Lung (tissue), 11 donors: ENCODE measurements at regions not wholly inside any gene's neighbourhood (a gene's known extent, or its start where the extent isn't known, plus 50 kb on each side); places are given as distances from the start of the nearest gene placed in this dataset.

Experiments
- ATAC-seq: fragments of 200-7000 bp; cut with Tn5 transposase; one replicate; pipeline ENCODE4 v1.9.1; 2020; ENCODE audit warnings: moderate number of reproducible peaks; ENCODE audit not compliant: insufficient read depth, low FRiP score
- DNase-seq, 3 donors: peaks; one replicate each; pipeline ENCODE4 v3.0.0-alpha.2; 2013 to 2017
- H3K27ac ChIP-seq, 2 donors: one replicate each; pipeline ENCODE4 v1.5.1; 2013; ENCODE audit warnings: mild to moderate bottlenecking in 2 of 2, moderate library complexity in 2 of 2, control low read depth in 1 of 2, inconsistent platforms in 1 of 2, low read depth in 1 of 2, low read length in 1 of 2
- H3K27me3 ChIP-seq, 3 donors: one replicate each; pipeline ENCODE4 v1.5.1; 2013; ENCODE audit warnings: low read length in 2 of 3; ENCODE audit not compliant: control insufficient read depth in 3 of 3, insufficient read depth in 3 of 3
- H3K36me3 ChIP-seq, 4 donors: one replicate each; pipeline ENCODE4 v1.5.1; 2013; ENCODE audit warnings: low read length in 4 of 4, mild to moderate bottlenecking in 1 of 4, moderate library complexity in 1 of 4; ENCODE audit not compliant: control insufficient read depth in 4 of 4, insufficient read depth in 4 of 4
- H3K4me1 ChIP-seq, 5 donors: one replicate each; pipeline ENCODE4 v1.5.1; 2013; ENCODE audit warnings: low read length in 5 of 5, mild to moderate bottlenecking in 2 of 5, moderate library complexity in 1 of 5; ENCODE audit not compliant: control insufficient read depth in 5 of 5, insufficient read depth in 5 of 5
- H3K4me3 ChIP-seq: one replicate; pipeline ENCODE4 v1.5.1; 2013; ENCODE audit warnings: mild to moderate bottlenecking, control low read depth, moderate library complexity
- H3K9ac ChIP-seq, 2 donors: one replicate each; pipeline ENCODE4 v1.5.1; 2013; ENCODE audit warnings: low read length in 2 of 2, control low read depth in 1 of 2; ENCODE audit not compliant: insufficient read depth in 1 of 2
- H3K9me3 ChIP-seq, 4 donors: one replicate each; pipeline ENCODE4 v1.5.1; 2013; ENCODE audit warnings: low read length in 3 of 4, mild to moderate bottlenecking in 1 of 4, moderate library complexity in 1 of 4; ENCODE audit not compliant: control insufficient read depth in 4 of 4, insufficient read depth in 3 of 4
- CTCF ChIP-seq: IDR thresholded peaks from 2 replicates; pipeline ENCODE4 v1.5.1; 2012; ENCODE audit warnings: mild to moderate bottlenecking; ENCODE audit errors: control extremely low read depth, extremely low read depth
- WGBS, 2 donors: extraction: QIAGEN DNeasy Blood & Tissue Kit; methylation state at CpG; one replicate each; pipeline ENCODE4 v1.1.7; 2013; 5-methylcytosine and 5-hydroxymethylcytosine counted together
- donor health status: control.
- donor health status: control.
- donor health status: Bipolar disorder and iron deficiency.
- donor health status: healthy.
- donor health status: DM: yes; HTN: yes; CAD: no.

GRCh38 chr7:35416568-35416967 is 162.7 kb upstream of the TBX20 start:
- Histone ChIP-seq H3K27ac (no peak overlapping the region), H3K9me3 (peaks cover 0 to 4% (median 0%) of the 10 kb centered on the region in 4 donors), H3K4me1 (peaks cover 0 to 5% (median 0%) of the 10 kb centered on the region in 5 donors), H3K27me3 (no peaks in the 10 kb centered on the region), H3K4me3 (no peak overlapping the region), H3K36me3 (no peaks in the 10 kb centered on the region), H3K9ac (no peak overlapping the region)
- DNase-seq: no peak
- TF ChIP-seq CTCF: no peak
- WGBS, 2 donors: 98 to 100% methylated on average over 2 of the region's 2 CpGs
- ATAC-seq: no peak

GRCh38 chr7:35415411-35415822 is 161.5 kb upstream of the TBX20 start:
- H3K9ac ChIP-seq: no peak overlapping the region
- H3K27me3 ChIP-seq: no peaks in the 10 kb centered on the region
- peaks cover 0 to 4% (median 0%) of the 10 kb centered on the region in 4 donors for H3K9me3 ChIP-seq
- H3K36me3 ChIP-seq: no peaks in the 10 kb centered on the region
- TF ChIP-seq CTCF: no peak
- peaks cover 0 to 5% (median 0%) of the 10 kb centered on the region in 5 donors for H3K4me1 ChIP-seq
- H3K4me3 ChIP-seq: no peak overlapping the region
- WGBS, 2 donors: 74 to 89% methylated on average over 6 of the region's 6 CpGs
- peak overlapping the region in 1 of 2 donors; percentile 13 for H3K27ac ChIP-seq
- peak in 2 of 3 donors; percentile 6 to 12 for DNase-seq
- ATAC-seq: no peak

- ATAC-seq (no peak), DNase-seq (peak in 2 of 3 donors; percentile 29 to 31)
- H3K27me3 ChIP-seq: no peaks in the 10 kb centered on the region
- no peak overlapping the region for H3K4me3 ChIP-seq
- peaks cover 0 to 6% (median 0%) of the 10 kb centered on the region in 4 donors for H3K9me3 ChIP-seq
- H3K27ac ChIP-seq: no peak overlapping the region
- H3K36me3 ChIP-seq: no peaks in the 10 kb centered on the region
- H3K4me1 ChIP-seq: no peaks in the 10 kb centered on the region
- no peak overlapping the region for H3K9ac ChIP-seq
- no peak for TF ChIP-seq CTCF
- 46 to 62% methylated on average over 3 of the region's 3 CpGs for WGBS, 2 donors
Measured at GRCh38 chr7:35411331-35411730, 157.4 kb upstream of the TBX20 start.

GRCh38 chr7:35405461-35405860 is 151.6 kb upstream of the TBX20 start:
- Histone ChIP-seq H3K36me3 (no peaks in the 10 kb centered on the region), H3K9ac (no peak overlapping the region), H3K4me1 (no peaks in the 10 kb centered on the region), H3K9me3 (peaks cover 0 to 3% (median 0%) of the 10 kb centered on the region in 4 donors), H3K27me3 (no peaks in the 10 kb centered on the region), H3K4me3 (no peak overlapping the region), H3K27ac (no peak overlapping the region)
- no peak for DNase-seq
- no peak for TF ChIP-seq CTCF
- WGBS, 2 donors: 58 to 62% methylated on average over 4 of the region's 4 CpGs
- no peak for ATAC-seq
